ENCODE measurements at regions not wholly inside any gene's neighbourhood (a gene's known extent, or its start where the extent isn't known, plus 50 kb on each side); places are given as distances from the start of the nearest gene placed in this dataset.
A peak's percentile ranks its signal among the peaks of the same experiment; 100 is the strongest.

GRCh38 chr4:123838474-123838873, 441.9 kb downstream of the SPRY1 start:
- no peak for DNase-seq (ENCODE audit: low spot score)

GRCh38 chr4:123840197-123840596, 443.6 kb downstream of the SPRY1 start:
- no peak for DNase-seq (ENCODE audit: low spot score)

GRCh38 chr4:123841447-123842121, 445.0 kb downstream of the SPRY1 start:
- DNase-seq (ENCODE audit: low spot score): no peak

GRCh38 chr4:123843137-123843536, 446.5 kb downstream of the SPRY1 start:
- peak; percentile 2 for DNase-seq (ENCODE audit: low spot score)

GRCh38 chr4:123844374-123844773, 447.8 kb downstream of the SPRY1 start:
- DNase-seq (ENCODE audit: low spot score): no peak

- no peak for DNase-seq (ENCODE audit: low spot score)
Observed at GRCh38 chr4:123846092-123846491, 449.5 kb downstream of the SPRY1 start.

- no peak for DNase-seq (ENCODE audit: low spot score)
Observed at GRCh38 chr4:123846561-123846960, 450.0 kb downstream of the SPRY1 start.

- no peak for DNase-seq (ENCODE audit: low spot score)
Observed at GRCh38 chr4:123848606-123849005, 452.0 kb downstream of the SPRY1 start.

GRCh38 chr4:123849495-123849894, 452.9 kb downstream of the SPRY1 start:
- no peak for DNase-seq (ENCODE audit: low spot score)

GRCh38 chr4:123851521-123851920, 454.9 kb downstream of the SPRY1 start:
- DNase-seq (ENCODE audit: low spot score): no peak

- no peak for DNase-seq (ENCODE audit: low spot score)
Observed at GRCh38 chr4:123853651-123854050, 457.1 kb downstream of the SPRY1 start.

- peak; percentile 2 for DNase-seq (ENCODE audit: low spot score)
Observed at GRCh38 chr4:123856689-123857545, 460.3 kb downstream of the SPRY1 start.

- DNase-seq (ENCODE audit: low spot score): no peak
Observed at GRCh38 chr4:123858465-123858864, 461.9 kb downstream of the SPRY1 start.

- no peak for DNase-seq (ENCODE audit: low spot score)
Observed at GRCh38 chr4:123862812-123863211, 466.2 kb downstream of the SPRY1 start.

GRCh38 chr4:123866796-123867195, 470.2 kb downstream of the SPRY1 start:
- no peak for DNase-seq (ENCODE audit: low spot score)

GRCh38 chr4:123867910-123868587, 471.5 kb downstream of the SPRY1 start:
- no peak for DNase-seq (ENCODE audit: low spot score)

GRCh38 chr4:123869286-123870215, 473.0 kb downstream of the SPRY1 start:
- DNase-seq (ENCODE audit: low spot score): no peak

- DNase-seq (ENCODE audit: low spot score): no peak
Observed at GRCh38 chr4:123870216-123870876, 473.8 kb downstream of the SPRY1 start.

GRCh38 chr4:123871341-123871740, 474.7 kb downstream of the SPRY1 start:
- DNase-seq (ENCODE audit: low spot score): no peak

GRCh38 chr4:123874063-123874462, 477.5 kb downstream of the SPRY1 start:
- no peak for DNase-seq (ENCODE audit: low spot score)

- no peak for DNase-seq (ENCODE audit: low spot score)
Observed at GRCh38 chr4:123876143-123876542, 479.5 kb downstream of the SPRY1 start.
